Body of pancreas (tissue), 4 donors: ENCODE measurements at regions not wholly inside any gene's neighbourhood (a gene's known extent, or its start where the extent isn't known, plus 50 kb on each side); places are given as distances from the start of the nearest gene placed in this dataset.

ENCODE experiments used
- CTCF ChIP-seq, 7 experiments: fragments of 450-650 bp in 4 of 7; fragments of 200-600 bp in 3 of 7; sonication (generic) in 3 of 7; IDR thresholded peaks; one replicate each; pipeline ENCODE4 v1.5.1; 2016 to 2019; ENCODE audit warnings: antibody characterized with exemption in 7 of 7
- POLR2A ChIP-seq, 3 donors: fragments of 450-650 bp; IDR thresholded peaks; one replicate each; pipeline ENCODE4 v1.6.1; 2016; ENCODE audit warnings: antibody characterized with exemption in 3 of 3, mild to moderate bottlenecking in 2 of 3

- TF ChIP-seq CTCF (IDR thresholded peaks at IDR 0.05) (no peak), POLR2A (IDR thresholded peaks at IDR 0.05) (no peak)
Measured at GRCh38 chr7:84714765-84715164, 472.1 kb downstream of the SEMA3D start.
